ENCODE measurements at regions not wholly inside any gene's neighbourhood (a gene's known extent, or its start where the extent isn't known, plus 50 kb on each side); places are given as distances from the start of the nearest gene placed in this dataset.

DNA sequence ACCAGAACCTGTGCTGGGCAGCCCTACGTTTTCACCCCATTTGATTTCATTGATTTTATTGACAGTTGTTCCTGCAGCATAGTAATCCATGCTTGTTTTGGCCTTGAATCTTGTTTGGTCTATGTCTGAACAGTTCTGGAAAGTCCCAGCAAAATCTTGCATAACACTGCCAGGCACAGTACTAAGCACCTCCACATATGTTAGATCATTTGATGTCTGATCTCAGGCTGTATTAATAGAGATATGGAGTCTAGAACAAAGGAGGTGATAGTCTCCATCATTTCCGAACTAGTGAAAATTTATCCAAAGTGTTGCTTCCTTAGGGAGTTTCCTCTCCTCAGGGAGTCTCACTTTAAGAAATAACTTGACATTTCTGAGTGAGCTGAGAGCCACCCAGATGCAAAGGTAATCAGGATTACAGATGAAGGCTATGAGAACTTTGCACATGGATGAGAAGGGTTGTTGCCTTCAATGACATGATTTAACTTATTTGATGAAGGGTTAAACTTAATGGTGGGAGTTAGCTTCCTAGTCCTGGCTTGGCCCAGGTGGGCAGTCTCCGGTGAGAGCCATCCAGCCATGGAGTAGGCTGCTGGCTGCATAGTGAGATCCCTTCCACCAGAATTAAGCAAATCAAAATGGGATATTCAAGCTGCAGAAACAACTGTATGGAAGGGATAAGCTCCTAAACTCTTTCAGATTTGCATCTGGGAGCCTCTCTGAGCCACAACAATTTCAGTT is 173.8 kb upstream of the MVB12B start:
- DNase-seq, result no peak

DNA sequence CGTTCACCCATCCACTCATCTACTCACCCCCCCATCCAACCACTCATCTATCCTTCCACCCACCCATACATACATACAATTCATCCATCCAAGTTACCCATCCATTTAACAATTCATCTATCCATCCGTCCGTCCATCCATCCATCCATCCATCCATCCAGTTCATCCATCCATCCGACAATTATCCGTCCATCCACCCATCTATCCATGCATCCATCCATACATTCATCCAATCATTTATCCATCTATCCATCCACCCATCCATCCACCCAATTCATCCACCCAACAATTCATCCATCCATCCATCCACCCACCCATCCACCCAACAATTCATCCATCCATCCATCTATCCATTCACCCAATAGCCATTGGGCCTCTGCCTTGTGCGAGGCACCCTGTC is 173.2 kb upstream of the MVB12B start:
- DNase-seq, result no peak

DNA sequence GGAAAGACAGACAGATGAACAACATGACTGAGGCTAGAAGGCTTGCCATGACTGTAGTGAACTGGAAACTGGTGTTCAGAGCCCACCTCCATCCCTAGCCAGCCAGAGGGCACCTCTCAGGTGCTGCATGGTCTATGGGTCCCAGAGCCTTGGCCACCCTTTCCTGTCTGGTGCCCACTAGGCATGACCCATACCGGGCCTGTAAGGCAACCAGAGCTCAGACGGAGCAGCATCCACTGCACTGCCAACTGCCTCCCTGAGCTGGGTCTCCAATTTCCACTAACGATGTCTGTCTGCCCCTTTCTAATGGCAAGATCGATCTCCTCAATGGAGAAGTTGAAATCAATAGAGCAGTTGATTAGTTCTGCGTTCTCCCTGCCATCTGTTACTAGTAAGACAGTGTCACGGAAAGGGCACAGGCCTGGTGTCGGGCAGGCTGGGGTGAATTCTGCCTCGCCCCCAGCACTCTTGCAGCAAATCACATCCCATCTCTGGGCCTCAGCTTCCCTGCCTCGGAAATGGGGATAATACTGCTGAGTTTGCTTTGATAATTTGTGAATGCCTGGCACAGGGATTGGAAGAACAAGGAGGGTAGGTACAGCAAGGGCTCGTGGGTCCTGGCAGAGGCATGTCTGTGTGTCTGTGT is 172.3 kb upstream of the MVB12B start:
- no peak for DNase-seq

DNA sequence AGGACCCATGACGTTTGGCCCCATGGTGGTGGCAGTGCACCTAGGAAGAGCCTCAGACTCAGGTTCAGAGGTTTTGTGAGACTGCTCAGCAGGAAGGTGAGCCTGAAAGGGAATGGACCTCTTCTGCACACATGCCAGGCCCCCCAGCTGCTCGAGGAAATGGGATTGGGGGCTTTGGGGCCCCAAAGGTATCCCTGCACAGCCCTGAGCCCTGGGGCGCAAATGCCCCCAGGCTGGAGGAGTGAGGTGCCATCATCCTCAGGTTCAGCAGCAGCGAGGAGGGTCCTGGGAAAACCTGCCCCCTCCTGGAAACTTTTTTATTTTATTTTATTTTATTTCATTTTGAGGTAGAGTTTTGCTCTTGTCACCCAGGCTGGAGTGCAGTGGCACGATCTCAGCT is 171.8 kb upstream of the MVB12B start:
- DNase-seq, result no peak

DNA sequence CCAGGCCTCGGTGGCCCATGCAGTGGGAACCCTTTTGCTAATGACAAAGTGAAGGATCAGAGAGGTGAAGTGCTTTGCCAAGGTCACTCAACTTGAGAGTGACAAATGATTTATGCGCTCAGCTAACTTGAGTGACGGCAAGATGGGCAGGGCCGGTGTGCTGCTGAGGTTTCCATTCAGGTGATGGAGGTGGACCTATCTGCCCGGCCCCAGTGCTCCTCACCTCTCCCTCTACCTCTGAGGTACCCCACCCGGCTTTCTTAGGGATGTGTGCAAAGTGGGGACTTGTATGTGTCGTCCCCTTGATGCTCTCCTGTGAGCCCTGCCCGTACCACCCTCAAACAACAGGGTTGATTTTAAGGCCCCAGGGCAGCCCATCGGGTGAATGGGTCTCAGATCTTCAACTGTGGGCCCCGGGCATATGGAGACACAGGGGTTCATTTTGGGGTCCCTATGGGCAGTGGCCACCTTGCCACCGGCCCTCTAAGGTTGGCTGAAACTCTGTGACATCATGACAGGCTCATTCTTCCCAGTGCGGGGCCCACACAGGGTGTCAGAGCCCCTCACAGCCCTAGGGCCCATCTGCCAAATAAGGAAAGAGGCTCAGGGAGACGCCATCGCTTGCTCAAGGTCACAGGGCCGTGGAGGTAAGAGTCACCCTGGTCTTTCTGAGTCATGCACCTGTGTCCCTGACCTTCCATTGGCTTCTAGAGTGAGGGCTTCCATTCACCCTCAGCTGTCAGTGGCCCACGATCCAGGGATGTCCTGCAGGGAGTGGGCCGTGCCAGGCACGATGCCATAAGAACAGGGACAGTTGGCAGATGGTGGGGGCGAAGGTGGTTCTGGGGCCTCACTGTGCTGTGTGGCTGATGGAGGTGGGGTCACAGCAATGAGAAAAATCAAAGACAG is 170.6 kb upstream of the MVB12B start:
- DNase-seq, result no peak

DNA sequence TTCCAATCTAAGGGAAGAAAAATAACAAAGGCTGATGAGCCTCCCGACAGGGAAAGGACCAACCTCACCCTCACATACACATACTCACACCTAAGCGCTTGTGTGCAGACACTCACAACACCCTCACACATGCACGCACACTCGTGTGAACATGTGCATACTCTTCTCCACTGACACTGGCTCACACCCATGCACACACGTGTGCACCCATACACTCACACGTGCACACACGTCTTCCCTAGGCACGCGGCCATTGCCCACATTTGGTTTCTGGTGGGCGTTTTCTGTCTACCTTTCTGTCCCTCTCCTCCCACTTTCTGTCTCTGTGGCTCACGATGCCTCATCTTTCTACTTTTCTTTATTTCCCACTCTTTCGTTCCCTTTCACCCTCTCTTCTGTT is 169.7 kb upstream of the MVB12B start:
- DNase-seq, result no peak

DNA sequence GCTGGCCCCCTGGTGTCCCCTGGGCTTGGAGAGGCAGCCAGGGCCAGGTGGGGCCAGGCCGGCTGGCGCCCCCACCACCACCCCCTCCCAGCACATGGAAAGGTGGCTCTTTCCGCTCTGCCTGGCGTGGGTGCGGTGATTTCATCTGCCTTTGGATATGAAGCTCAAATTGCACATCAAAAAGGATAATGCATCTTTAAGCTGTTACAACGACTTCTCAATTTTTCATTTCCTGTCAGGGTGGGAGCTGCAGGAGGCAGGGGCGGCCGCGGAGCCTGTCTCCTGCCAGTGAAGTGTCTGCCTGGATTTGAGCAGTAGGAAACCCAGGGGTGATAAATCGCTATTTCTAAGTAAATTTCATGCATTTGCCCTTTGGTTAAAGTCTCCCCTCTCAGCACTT is 169.2 kb upstream of the MVB12B start:
- DNase-seq, result no peak

DNA sequence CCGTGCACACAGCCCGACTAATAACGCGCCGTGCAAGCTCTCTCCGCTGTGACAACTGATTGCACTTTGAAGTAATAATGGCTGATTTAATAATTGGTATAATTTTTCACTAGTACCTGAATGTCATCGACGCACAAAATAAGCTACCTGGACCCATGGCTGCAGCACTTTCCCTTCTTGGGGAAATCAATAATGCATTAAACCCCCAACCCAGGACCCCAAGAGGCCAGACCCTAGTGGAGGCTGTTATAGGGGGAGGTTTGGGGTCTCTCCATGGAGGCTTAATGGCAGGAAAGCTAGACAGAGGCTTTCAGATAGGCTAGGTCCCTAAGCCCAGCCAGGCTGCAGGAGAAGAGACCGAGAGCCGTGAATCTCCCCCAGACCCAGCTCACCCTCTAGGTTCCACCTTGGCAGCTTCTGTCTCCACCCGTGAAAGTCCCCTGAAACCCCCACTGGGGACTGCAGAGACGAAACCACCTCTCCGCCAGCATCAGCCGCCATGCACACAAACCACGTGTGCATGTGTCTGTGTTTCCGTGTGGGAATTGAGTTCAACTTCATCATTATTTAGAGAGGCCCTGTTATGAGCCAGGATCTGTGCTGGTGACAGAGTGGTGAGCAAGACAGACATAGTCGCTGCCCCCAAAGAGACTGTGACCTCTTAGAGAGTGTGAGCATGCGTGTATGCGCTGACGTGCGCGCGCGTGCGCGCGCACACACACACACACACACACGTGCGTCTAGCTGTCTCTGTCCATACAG is 168.6 kb upstream of the MVB12B start:
- DNase-seq, result no peak

DNA sequence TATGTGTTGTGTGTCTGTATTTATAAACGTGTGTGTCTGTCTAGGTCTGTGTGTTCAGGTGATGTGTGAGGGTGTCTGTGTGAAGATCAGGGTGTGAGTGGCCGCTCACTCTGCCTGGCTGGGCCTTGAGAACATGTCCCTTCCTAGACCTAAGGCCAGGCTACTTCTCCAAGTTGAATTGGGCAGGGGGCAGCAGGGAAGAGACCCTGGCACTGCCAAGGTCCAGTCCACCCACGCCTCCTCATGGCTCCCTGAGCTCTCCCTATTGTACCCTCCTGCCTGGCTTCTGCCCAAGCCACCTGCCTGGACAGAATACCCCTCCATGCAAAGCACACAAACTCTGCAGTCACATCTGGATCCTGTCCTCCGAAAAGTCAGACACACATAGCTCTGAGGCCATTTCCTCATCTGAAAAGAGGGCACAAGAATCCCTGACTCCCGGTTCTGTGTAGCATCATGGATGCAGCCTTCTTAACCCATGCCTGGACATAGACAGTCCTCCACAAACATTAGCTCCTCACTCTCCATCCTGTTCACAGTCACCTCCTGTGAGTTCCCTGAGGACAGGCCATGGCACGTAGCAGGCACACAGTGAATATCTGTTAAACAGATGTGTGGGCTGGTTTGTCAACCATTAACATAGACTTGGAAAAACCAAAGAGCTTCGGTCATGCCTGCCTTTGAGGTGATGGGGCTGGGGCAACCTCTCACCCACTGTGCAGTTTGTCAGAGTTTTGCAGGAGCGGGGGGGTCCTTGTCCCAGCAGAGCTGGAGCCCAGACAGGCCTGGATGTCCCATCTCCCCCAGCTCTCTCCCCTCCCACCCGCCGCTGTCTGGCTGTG is 167.8 kb upstream of the MVB12B start:
- DNase-seq, result no peak

DNA sequence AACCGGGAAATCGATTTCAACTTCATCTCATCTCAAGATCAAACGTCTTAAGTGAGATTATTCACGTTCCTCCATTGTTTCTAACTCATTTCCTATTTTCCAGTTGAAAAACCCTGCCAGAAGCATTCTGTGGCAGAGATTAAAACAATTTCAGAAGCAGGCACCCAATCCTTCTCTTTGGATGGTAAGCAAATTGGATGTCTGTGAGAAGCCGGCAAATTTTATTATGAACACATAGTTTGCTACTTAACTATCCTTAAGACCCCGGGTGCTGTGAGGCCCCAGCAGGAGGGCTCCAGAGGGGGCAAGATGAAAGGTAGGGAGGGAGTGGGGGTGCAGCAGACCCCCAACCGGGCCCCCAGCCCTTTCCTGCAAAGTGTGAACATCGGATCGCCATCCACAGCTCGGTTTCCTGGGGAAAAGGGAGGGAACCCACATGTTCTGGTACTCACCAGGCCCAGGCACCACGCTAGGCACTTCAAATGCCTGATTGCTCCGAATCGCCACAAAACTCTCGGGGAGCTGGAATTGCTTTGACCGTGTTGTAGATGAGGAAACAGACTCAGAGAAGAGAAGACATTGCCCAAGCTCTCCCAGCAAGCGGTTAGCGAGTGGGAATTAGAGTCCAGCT is 167.1 kb upstream of the MVB12B start:
- no peak for DNase-seq

DNA sequence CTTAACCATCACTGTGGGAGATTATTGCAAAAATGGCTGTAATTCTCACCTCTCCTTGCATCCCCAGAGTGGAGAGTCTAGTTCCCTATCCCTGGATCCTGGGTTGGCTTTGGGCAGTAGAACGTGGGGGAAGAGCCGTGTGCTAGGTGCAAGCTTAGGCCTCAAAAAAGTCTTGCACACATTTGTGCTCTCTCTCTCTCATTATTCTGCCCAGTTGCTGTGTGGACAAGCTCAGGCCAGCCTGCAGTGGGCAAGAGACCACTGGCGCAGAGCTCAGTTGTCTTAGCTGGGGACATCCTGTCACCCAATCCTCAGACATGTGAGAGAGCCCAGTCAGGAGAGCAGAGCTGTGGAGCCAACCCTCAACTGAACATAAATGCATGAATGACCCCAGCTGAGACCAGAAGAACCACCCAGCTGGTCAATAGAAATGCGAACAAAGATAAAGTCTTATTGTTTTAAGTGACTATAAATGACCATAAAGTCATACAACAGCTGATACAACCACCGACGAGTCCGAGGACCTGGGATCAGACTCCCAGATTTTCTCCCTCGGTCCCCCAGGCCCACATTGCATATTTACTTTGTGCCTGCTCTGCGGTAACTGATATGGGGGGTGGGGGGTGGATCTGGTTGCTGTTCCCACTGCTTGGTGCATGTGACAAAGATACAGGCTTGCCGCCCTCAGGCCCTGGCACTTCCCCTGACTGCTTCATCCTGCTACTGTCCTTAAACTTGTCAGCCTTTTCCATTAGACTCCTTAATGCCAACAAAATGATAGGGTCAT is 166.4 kb upstream of the MVB12B start:
- no peak for DNase-seq

DNA sequence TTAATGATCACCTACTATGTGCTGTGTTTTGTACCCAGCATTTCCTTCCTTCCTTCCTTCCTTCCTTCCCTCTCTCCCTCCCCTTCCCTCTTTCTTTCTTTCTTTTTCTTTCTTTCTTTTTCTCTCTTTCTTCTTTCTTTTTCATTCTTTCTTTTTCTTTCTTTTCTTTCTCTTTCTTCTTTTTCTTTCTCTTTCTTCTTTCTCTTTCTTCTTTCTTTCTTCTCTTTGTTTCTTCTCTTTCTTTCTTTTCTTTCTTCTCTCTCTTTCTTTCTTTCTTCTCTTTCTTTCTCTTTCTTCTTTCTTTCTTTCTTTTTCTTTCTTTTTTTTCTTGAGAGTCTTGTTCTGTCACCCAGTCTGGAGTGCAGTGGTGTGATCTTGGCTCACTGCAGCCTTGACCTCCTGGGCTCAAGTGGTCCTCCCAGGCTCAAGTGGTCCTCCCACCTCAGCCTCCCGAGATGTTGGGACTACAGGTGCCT is 165.7 kb upstream of the MVB12B start:
- DNase-seq, result no peak

DNA sequence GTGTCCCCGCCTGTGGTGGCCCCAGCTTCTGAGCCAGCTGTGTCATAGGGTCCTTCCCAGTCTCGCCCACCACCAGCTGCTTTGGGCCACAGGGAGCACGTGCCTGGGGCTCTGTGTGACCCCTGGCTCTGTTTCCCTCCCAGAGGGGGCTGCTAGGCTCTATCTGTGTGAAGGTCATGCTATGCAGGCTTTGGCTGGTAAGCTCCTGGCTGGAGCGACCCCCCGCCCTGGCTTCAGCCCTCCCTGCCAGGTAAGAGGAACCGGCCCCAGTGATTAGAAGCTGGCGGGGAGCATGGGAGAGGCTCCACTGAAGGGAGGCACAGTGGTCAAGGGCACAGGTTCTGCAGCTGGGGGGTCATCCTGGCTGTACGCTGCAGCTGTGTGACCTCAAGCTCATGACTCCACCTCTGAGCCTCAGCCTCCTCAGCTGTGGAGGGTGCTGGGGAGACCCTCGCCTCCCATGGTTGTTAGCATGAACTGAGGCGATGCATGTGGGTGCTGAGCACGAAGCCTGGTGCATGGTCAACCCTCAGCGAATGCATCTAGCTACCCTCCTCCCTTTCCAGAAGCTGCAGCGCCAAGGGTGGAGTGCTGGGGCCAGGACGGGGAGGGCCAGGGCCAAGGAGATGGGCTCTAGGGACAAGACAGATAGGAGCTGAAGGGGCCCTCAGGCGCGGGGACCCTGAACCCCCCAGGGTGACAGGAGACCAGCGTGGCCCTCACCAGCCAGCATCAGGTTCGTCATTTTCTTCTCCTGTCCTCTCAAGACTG is 163.8 kb upstream of the MVB12B start:
- no peak for DNase-seq

DNA sequence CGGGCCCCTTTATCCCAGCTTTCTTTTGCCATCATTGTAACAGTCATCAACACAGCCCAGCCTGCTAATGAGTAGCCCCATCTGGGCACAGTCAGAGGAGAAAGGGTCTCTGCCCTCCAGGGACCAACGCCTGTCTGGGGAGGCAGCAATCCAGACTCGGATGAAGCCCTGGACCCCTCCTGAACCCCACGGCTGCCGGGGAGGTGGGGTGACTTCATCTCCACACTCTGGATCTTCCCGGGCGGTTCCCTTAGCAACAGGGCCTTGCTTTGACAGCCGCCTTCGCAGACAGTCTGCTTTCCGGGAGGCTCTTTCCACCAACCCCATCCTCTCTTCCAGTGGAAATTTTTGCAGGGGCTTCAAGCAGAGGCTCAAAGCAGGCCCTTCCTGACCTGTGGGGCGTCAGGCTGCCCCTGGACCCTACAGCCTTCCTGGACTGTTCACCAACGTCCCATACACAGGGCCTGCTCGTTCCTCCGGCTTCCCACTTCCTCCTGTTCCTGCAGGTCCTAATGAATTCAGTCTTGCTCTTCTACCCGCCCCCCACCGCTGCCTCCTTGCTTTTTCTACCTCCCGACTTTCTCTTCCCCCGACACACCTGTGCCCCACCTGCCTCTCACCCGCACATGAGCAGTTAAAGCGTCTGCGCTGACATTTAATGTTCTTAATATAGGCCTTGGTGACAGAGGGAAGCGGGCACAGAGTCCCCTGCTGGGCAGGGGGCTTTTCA is 161.7 kb upstream of the MVB12B start:
- no peak for DNase-seq

DNA sequence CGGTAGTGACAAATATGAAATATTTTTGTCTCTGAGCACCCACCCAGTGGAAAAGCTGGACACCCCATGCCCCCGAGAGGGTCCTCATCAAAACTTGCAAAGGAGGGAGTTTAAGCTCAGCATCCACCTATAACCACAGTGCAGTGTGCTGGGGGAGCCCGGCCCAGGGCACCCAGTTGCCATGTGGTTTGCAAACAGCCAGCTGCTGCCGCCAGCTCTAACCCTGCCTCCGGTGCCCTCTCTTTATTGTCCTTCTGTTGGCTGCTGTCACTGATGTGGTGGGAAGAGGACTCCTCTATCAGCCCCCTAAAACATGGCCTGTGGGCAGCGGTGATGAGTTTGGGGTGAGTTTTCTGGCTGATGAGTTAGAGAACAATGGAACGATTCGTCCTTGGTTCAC is 160.9 kb upstream of the MVB12B start:
- no peak for DNase-seq

DNA sequence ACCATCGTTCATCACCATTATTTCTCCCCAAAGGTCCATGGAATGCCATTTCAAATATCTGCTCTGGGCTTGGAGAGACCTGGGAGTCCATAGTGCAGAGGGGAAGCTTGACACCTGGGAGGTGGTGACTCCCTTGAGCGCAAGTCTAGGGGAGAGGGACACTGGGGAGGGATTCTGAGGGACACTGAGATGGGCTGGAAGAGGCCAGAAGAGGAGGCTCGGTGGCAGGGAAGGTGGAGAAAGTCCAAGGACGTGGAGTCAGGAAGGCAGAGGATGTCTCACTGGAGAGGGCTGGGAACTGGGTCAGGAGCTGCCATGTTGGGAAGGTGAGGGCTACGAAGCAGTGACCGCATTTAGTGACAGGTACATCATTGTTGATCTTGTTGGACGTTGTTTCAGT is 160.3 kb upstream of the MVB12B start:
- DNase-seq, result no peak

DNA sequence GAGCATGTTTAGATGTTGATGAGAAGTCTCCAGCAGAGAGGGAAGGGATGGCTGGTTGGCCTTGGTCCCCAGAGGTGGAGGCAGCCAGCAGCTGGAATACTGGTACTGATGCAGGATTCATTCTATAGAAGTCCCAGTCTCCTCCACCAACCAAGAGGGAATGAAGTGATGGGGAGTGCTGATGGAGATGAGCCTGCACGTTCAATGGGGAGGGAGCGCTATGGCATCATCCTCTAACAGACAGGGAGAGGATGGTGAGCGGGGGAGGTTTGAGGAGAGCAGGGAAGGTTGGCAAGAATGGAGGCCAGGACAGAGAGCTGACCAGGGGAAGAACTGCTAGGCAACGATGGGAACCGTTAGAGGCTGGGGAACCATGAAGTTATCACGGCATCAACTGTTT is 159.8 kb upstream of the MVB12B start:
- DNase-seq, result no peak

DNA sequence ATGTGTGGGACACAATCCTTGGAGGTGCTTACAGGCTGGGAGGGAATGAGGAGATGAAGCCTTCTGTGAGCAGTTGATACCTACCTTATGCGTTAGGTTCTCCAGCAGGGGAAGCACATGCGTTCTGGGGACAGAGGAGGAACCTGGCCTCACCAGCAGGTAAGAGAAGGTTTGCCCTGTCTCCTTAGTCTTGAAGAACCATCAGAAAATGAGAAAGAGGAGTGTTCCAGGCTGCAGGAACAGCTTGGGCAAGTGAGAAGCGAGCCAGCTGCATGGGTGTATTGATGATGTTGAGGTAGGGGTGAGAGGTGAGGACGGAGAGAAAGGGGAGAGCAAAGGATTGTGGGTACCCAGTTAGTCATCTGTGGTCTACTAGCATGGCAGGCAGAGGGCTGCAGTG is 156.9 kb upstream of the MVB12B start:
- no peak for DNase-seq

Measured in right lung (tissue), 2 donors.